GM13976 (cell line): ENCODE measurements at regions not wholly inside any gene's neighbourhood (a gene's known extent, or its start where the extent isn't known, plus 50 kb on each side); places are given as distances from the start of the nearest gene placed in this dataset.

ENCODE experiments used
- DNase-seq: peaks from one replicate; pipeline ENCODE4 v3.0.0; 2012; ENCODE audit warnings: low spot score
- in situ Hi-C: fragments of 300-500 bp; cut with MboI; formaldehyde crosslinking; loops from one replicate; pipeline ENCODE4 v1.12.0; 2022; ENCODE audit warnings: low sequenced_read_pairs, mixed read lengths, inconsistent platforms; ENCODE audit not compliant: unreplicated experiment
- TF ChIP-seq, protein P1 (sequence below): IDR thresholded peaks from 2 replicates; pipeline ENCODE4 v1.5.1; 2012; ENCODE audit warnings: borderline replicate concordance, mild to moderate bottlenecking; ENCODE audit not compliant: insufficient read depth; ENCODE audit errors: extremely low read depth, missing control alignments, control extremely low read depth

DNA sequence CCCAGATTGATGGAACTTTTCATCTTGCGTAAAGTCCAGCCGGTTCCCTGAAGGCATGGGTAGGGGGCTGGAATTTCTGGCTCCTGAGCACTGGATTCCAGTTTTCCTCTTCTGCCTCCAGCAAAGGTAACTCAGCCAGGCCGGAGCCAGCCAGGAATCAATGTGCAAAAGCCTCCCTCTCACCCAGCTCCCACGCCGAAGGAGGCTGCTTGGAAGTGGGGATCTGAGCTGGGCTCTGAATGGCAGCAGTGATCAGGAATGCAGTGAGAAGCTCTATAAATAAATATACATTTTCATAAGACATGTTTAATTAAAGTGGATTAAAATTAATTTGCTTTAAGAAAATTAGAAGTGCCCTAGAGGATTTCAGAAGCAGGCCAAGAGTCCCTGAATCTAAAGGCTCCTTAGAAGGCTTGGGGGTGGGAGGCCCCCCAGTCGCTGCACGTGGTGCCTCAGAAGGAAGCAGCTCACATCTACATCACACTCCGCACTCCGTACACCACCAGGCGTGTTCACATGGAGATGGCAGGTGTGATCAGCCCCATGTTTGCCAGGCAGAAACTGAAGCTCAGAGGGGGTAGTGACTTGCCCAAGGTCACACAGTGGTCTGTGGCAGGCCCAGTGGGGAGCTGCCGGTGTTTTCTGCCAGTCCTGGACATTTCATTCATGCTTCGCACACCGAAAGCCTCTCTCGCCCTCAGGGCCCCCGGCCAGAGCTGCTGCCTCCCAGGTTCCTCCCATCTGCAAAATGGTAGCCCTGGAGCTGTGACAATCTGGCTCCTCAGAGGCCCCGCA, 148.6 kb upstream of the LINGO1 start:
- in situ Hi-C loops, result no loop called here
- DNase-seq, result no peak
- TF ChIP-seq, protein P1, sequence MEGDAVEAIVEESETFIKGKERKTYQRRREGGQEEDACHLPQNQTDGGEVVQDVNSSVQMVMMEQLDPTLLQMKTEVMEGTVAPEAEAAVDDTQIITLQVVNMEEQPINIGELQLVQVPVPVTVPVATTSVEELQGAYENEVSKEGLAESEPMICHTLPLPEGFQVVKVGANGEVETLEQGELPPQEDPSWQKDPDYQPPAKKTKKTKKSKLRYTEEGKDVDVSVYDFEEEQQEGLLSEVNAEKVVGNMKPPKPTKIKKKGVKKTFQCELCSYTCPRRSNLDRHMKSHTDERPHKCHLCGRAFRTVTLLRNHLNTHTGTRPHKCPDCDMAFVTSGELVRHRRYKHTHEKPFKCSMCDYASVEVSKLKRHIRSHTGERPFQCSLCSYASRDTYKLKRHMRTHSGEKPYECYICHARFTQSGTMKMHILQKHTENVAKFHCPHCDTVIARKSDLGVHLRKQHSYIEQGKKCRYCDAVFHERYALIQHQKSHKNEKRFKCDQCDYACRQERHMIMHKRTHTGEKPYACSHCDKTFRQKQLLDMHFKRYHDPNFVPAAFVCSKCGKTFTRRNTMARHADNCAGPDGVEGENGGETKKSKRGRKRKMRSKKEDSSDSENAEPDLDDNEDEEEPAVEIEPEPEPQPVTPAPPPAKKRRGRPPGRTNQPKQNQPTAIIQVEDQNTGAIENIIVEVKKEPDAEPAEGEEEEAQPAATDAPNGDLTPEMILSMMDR, result no peak

DNA sequence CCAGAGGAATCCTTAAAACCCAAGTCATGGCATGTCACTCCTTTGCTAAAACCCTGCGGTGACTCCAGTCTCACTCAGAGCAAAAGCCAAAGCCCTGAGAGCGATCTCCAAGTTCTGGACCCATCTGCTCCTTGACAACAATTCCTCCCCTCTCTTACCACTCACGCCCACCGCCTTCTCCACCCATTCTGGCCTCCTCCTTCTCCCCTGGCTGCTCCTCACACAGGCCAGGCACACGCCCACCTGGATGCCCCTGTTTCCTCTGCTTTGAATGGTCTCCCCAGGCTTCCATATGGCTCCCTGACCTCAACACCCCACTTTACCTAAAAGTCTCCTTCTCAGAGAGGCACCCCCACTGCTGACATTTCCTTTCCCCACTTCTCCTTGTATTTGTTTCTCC, 146.1 kb upstream of the LINGO1 start:
- no peak for DNase-seq
- TF ChIP-seq, protein P1, result no peak
- in situ Hi-C loops, result no loop called here

DNA sequence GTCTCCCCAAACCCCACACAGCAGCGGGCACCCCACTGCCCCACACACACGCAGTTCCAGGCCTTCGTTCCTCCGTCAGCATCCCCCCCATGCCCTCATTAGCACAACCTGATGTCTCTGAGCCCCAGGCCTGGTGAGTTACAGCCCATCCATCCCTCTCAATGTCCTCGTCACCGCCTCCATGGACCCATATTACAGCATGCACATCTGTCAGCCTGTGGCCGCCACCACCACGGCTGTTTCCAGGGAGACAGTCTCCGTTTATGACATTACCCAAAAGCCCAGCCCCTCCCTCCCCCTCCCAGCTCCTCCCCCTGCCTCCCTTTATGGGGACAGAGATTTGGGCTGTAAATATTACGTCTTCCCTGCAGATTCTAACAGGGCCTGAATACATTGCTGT, 143.1 kb upstream of the LINGO1 start:
- in situ Hi-C loops, result no loop called here
- DNase-seq, result no peak
- TF ChIP-seq, protein P1, result no peak

DNA sequence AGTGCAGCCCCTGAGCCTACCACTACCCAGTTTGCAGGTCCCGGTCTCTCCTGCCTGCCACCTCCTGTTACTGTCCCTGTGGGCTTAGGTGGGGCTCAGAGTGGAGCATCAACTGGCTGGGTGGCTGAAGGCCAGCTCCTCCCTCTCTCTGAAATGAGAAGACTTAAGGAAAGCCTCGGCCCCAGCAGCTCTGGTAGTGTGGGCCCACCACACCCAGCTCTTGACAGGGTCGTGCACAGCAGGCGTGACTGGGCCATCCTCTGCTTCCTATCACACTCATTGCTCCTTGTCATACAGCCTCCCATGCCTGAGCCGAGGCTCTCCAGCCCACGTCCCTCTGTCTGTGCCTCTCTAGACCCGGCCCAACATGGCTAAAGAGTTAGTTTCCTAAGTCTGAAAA, 142.7 kb upstream of the LINGO1 start:
- in situ Hi-C loops, result no loop called here
- no peak for DNase-seq
- TF ChIP-seq, protein P1, result no peak

DNA sequence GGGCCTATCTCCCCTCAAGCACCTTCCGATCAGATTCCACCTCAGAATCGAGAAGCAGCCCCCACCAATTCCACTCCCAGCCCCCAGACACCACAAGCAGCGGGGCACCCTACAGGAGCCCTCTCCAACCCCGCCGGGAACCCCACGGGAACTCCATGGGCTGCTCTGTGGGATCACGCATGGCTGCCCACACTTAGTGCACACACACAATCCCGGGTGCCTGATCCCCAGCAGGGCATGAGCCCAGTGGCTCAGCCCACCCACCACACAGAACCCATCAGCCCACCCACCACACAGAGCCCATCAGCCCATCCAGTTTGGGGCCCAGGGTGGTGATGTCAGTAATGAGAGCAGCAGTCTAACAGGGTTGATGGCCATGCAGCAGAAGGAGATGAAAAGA, 141.6 kb upstream of the LINGO1 start:
- in situ Hi-C loops, result no loop called here

DNA sequence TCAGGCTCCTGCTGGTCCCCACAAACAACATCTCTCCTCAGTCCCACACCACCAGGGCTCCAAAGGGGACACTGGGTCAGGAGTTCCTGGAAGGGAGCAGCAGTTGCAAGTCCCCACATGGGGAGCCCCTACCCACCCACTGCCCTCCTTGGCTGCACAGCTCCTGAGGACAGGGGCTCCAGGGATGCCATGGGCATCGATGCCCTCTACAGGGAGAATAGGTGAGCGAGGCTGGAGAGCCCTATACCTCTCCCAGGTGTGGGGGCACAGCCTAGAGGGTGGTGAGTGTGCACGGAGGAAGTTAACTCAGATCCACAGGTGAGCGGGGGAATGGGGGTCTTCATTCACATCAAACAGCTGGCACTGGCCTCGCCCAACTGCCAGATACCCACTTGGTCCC, 141.2 kb upstream of the LINGO1 start:
- TF ChIP-seq, protein P1, result no peak
- in situ Hi-C loops, result no loop called here
- peak; percentile 29 for DNase-seq

More for the DNA sequence above, 141.6 kb upstream of the LINGO1 start:
- peak; percentile 29 for DNase-seq
- TF ChIP-seq, protein P1, result no peak
